ENCODE measurements at regions not wholly inside any gene's neighbourhood (a gene's known extent, or its start where the extent isn't known, plus 50 kb on each side); places are given as distances from the start of the nearest gene placed in this dataset.

DNA sequence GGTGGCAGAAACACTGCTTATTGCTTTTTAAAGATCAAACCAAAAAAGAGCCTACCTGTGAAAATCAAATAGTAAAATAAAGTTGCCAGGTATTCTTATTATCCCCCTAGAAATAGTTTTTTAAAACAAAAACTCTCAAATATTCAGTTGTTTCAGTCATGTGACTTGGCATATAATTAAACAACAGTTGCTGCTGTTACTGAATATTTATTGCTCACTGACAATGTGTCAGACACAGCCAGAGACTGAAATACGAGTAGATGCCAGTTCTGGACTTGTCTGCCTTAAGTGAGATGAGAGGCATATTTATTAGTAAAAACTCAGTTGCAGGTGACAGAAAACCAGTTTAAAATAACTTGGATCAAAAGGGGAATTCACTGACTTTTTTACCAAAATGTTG is 106.0 kb upstream of the RAB12 start:
- TF ChIP-seq, protein P1, sequence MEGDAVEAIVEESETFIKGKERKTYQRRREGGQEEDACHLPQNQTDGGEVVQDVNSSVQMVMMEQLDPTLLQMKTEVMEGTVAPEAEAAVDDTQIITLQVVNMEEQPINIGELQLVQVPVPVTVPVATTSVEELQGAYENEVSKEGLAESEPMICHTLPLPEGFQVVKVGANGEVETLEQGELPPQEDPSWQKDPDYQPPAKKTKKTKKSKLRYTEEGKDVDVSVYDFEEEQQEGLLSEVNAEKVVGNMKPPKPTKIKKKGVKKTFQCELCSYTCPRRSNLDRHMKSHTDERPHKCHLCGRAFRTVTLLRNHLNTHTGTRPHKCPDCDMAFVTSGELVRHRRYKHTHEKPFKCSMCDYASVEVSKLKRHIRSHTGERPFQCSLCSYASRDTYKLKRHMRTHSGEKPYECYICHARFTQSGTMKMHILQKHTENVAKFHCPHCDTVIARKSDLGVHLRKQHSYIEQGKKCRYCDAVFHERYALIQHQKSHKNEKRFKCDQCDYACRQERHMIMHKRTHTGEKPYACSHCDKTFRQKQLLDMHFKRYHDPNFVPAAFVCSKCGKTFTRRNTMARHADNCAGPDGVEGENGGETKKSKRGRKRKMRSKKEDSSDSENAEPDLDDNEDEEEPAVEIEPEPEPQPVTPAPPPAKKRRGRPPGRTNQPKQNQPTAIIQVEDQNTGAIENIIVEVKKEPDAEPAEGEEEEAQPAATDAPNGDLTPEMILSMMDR (IDR thresholded peaks at IDR 0.05; ENCODE audit: low read depth, low read length): no peak
- TF ChIP-seq POLR2A (IDR thresholded peaks at IDR 0.05; ENCODE audit: extremely low read depth, insufficient read length) (no peak), MYC (IDR thresholded peaks at IDR 0.05; ENCODE audit: low read depth, low read length) (no peak)
- TF ChIP-seq, protein P2, sequence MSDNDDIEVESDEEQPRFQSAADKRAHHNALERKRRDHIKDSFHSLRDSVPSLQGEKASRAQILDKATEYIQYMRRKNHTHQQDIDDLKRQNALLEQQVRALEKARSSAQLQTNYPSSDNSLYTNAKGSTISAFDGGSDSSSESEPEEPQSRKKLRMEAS (IDR thresholded peaks at IDR 0.05; ENCODE audit: low read depth, low read length): no peak
- no peak overlapping the region for H3K4me3 ChIP-seq (ENCODE audit: low read depth, low read length)
- DNase-seq (ENCODE audit: low read depth): no peak

DNA sequence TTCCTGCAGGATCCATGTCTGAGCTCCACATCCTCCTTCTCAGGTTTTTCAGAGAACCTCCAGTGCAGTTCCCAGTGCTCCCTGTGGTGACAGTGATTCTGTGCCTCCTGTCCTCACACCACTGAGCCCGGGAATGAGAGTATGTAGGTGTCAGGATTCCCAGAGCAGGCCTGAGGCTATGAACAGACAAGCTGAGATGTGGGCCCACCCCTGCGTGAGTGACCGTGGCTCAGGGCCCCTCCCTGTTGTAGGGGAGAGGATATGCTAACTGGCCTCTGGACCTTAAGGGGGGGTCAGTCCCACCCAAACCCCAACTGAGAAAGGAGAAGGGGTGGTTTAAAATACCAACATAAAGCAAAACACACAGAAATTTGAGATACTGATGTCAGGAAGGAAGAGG is 104.8 kb upstream of the RAB12 start:
- no peak for DNase-seq (ENCODE audit: low read depth)
- TF ChIP-seq MYC (IDR thresholded peaks at IDR 0.05; ENCODE audit: low read depth, low read length) (no peak), POLR2A (IDR thresholded peaks at IDR 0.05; ENCODE audit: extremely low read depth, insufficient read length) (no peak)
- TF ChIP-seq, protein P2 (IDR thresholded peaks at IDR 0.05; ENCODE audit: low read depth, low read length): no peak
- TF ChIP-seq, protein P1 (IDR thresholded peaks at IDR 0.05; ENCODE audit: low read depth, low read length): no peak
- H3K4me3 ChIP-seq (ENCODE audit: low read depth, low read length): no peak overlapping the region

DNA sequence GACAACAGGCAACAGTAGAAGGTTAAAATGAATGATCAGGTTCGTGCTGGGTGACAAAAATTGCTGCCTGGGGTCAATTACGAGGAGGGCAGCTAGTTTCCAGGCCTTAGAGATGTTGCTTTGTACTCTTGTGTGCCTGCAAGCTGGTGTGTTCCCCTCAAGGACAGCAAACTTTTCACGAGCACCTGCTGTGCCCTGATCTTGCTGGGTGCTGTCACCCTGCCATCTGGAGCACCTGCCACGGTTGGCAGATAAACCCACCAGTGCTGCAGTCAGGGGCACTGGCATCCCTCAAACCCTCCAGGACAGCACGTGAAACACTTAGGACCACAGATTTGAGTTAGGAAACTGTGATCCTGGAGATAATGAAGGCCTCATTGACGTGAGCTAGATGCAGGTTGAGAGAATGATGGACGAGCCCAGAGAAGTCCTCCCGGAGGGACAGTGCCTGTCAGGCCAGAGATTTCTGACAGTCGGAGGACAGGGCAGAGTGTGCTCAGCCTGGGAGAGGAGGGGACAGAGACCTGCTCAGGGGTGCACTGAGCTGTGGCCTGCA is 104.3 kb upstream of the RAB12 start:
- DNase-seq (ENCODE audit: low read depth): no peak
- no peak overlapping the region for H3K4me3 ChIP-seq (ENCODE audit: low read depth, low read length)
- no peak for TF ChIP-seq MYC (IDR thresholded peaks at IDR 0.05; ENCODE audit: low read depth, low read length)
- TF ChIP-seq, protein P2 (IDR thresholded peaks at IDR 0.05; ENCODE audit: low read depth, low read length): no peak
- TF ChIP-seq, protein P1 (IDR thresholded peaks at IDR 0.05; ENCODE audit: low read depth, low read length): no peak
- no peak for TF ChIP-seq POLR2A (IDR thresholded peaks at IDR 0.05; ENCODE audit: extremely low read depth, insufficient read length)

DNA sequence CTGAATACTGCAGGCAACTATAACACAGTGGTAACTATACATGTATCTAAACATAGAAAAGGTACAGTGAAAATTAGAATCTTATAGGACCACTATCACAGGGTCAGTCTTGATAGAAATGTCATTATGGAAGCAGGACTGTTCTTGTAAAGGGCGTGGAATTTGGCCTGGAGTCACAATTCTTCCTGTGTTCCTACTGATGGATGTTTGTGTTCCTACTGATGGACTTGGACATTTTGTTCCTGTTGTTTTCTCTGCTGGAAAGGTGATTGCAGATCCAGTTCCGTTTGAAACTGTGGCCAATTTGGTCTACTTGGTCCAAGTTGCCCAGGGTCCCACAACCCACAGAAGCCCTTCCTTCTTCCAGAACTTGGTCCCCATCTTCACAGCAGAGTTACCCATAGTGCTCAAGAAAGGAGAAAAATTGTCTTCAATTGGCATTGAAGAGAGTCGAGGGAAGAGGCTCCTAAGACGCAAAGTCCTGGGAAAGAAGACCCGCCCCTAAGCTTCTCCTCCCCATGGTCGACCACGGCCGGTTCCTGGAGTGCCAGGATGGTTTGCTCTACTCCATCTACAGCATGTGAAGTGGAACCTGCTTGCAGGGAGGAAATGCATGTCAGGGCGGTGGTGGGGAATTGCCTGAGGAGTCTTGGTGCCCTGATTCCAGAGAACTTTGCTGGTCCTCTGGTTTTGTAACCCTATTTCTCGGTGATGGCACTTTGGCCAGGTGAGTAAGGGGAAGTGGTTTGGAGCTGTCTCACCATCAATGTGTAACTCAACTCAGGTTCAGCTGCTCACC is 102.8 kb upstream of the RAB12 start:
- DNase-seq (ENCODE audit: low read depth): no peak
- H3K4me3 ChIP-seq (ENCODE audit: low read depth, low read length): no peak overlapping the region
- TF ChIP-seq, protein P1 (IDR thresholded peaks at IDR 0.05; ENCODE audit: low read depth, low read length): no peak
- no peak for TF ChIP-seq MYC (IDR thresholded peaks at IDR 0.05; ENCODE audit: low read depth, low read length)
- TF ChIP-seq, protein P2 (IDR thresholded peaks at IDR 0.05; ENCODE audit: low read depth, low read length): no peak
- TF ChIP-seq POLR2A (IDR thresholded peaks at IDR 0.05; ENCODE audit: extremely low read depth, insufficient read length): no peak

DNA sequence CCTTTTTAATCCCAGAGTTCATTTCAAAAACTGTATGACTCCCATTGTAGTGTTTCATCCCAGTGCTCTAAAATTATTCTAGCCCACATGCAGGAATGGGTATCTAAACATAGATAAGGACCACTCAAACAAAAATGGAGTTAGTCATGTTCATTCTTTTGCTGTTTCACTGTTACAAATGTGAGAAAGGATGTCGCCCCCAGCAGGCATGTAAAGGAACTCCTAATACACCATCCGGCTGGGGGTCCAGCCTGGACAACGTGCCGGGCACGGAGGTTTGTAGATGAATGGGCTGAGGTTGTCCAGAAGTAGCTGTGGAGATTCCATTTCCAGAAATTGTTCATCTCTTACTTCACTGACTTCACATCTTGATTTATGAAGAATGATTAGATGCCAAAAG is 101.9 kb upstream of the RAB12 start:
- H3K4me3 ChIP-seq (ENCODE audit: low read depth, low read length): no peak overlapping the region
- TF ChIP-seq, protein P1 (IDR thresholded peaks at IDR 0.05; ENCODE audit: low read depth, low read length): peak; percentile 47
- TF ChIP-seq, protein P2 (IDR thresholded peaks at IDR 0.05; ENCODE audit: low read depth, low read length): no peak
- TF ChIP-seq MYC (IDR thresholded peaks at IDR 0.05; ENCODE audit: low read depth, low read length): no peak
- peak; percentile 14 for DNase-seq (ENCODE audit: low read depth)
